ENCODE measurements at regions not wholly inside any gene's neighbourhood (a gene's known extent, or its start where the extent isn't known, plus 50 kb on each side); places are given as distances from the start of the nearest gene placed in this dataset.
A peak's percentile ranks its signal among the peaks of the same experiment; 100 is the strongest.

DNA sequence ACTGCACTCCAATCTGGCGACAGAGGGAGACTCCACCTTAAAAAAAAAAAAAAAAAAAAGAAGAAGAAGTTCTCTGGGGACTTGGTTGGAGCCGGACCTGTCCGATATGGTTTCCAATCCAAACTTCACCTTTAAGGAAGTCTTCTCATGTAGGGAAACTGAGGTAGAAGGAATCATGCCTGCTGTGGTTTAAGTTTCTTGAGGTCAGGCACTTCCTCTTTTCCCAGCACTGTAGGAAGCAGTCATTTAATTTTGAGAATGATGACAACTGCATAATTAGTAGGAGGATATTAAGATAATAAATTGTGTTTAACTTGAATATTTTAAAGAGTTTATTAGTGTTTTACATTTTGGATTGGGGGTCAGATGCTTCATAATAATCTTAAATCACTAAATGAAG lies 62.9 kb downstream of the KCNE4 start:
- no peak overlapping the region for H3K4me3 ChIP-seq
- no peak for DNase-seq
- TF ChIP-seq, protein P1, sequence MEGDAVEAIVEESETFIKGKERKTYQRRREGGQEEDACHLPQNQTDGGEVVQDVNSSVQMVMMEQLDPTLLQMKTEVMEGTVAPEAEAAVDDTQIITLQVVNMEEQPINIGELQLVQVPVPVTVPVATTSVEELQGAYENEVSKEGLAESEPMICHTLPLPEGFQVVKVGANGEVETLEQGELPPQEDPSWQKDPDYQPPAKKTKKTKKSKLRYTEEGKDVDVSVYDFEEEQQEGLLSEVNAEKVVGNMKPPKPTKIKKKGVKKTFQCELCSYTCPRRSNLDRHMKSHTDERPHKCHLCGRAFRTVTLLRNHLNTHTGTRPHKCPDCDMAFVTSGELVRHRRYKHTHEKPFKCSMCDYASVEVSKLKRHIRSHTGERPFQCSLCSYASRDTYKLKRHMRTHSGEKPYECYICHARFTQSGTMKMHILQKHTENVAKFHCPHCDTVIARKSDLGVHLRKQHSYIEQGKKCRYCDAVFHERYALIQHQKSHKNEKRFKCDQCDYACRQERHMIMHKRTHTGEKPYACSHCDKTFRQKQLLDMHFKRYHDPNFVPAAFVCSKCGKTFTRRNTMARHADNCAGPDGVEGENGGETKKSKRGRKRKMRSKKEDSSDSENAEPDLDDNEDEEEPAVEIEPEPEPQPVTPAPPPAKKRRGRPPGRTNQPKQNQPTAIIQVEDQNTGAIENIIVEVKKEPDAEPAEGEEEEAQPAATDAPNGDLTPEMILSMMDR (IDR thresholded peaks at IDR 0.05; ENCODE audit: borderline replicate concordance), result no peak
- H3K4me1 ChIP-seq, result no peaks in the 10 kb centered on the region
- intact Hi-C loops (cut with micrococcal nuclease), result no loop called here
- H3K36me3 ChIP-seq, result no peaks in the 10 kb centered on the region
- H3K27me3 ChIP-seq (ENCODE audit: low read depth), result no peaks in the 10 kb centered on the region
- H3K27ac ChIP-seq (replicated peaks), result no peak overlapping the region
- no peaks in the 10 kb centered on the region for H3K9me3 ChIP-seq (replicated peaks)

DNA sequence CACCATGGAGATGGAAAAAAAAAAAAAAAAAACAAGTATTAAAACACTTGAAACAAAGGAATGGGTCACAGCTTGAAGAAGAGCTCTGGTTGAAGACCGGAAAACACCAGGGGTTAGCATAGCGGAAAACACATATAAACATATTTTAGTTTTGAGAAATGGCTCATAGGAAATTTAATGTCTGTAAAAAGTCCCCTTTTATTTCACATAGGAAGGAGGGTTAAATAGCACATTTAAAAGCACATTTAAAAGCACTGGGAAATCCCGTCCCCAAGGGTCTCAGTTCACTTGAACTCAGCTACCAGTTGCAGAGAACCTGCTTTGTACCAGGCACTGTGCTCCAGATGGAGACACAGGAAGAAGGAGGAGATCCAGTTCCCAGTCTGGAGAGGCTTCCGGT lies 65.5 kb downstream of the KCNE4 start:
- TF ChIP-seq, protein P1 (IDR thresholded peaks at IDR 0.05; ENCODE audit: borderline replicate concordance), result no peak
- H3K27ac ChIP-seq (replicated peaks), result no peak overlapping the region
- H3K4me1 ChIP-seq, result peaks cover 2% of the 10 kb centered on the region
- no peak for DNase-seq
- H3K9me3 ChIP-seq (replicated peaks), result no peaks in the 10 kb centered on the region
- H3K36me3 ChIP-seq, result no peaks in the 10 kb centered on the region
- H3K27me3 ChIP-seq (ENCODE audit: low read depth), result no peaks in the 10 kb centered on the region
- intact Hi-C loops (cut with micrococcal nuclease), result no loop called here
- H3K4me3 ChIP-seq, result no peak overlapping the region

DNA sequence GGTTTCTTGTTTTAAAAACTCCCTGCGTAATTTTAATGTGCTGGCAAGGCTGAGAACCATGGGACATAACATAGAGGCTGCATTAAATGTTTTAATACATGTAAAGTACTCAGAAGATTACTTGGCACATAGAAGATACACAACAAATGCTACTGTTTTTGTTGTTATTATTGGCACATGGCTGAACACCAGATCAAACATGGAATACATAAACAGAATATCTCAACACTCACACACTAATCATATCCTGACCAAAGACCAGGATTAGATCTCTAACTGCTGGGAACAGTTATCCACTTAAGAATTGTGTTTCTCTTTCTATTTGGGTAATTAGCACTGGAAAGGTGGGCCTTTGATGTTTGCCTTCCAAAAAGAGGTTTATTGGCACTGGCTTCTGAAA lies 69.3 kb downstream of the KCNE4 start:
- intact Hi-C loops (cut with micrococcal nuclease), result no loop called here
- Histone ChIP-seq H3K27me3 (ENCODE audit: low read depth) (no peaks in the 10 kb centered on the region), H3K9me3 (replicated peaks) (no peaks in the 10 kb centered on the region), H3K36me3 (no peaks in the 10 kb centered on the region), H3K4me3 (no peak overlapping the region), H3K27ac (replicated peaks) (no peak overlapping the region), H3K4me1 (peaks cover 4% of the 10 kb centered on the region)
- TF ChIP-seq, protein P1 (IDR thresholded peaks at IDR 0.05; ENCODE audit: borderline replicate concordance), result no peak
- no peak for DNase-seq

DNA sequence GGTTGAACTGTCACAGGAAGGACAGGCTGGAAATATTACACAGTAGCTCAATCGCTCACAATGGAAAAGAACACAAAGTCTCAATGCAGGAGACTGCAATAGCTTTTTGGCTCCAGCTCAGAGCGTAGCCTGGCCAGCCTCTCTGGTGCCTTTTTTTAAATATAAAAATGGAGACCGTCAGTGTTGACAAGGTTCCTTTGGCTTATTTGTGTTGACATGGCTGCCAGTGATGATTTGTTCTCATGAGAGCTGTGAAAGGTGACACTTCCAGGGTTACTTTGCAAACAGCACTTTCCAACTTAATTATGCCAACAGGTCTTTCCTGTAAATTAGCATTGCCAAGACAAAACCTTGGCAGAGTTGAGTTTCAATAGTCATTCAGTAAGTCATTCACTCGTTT lies 70.8 kb downstream of the KCNE4 start:
- no peaks in the 10 kb centered on the region for H3K36me3 ChIP-seq
- H3K4me3 ChIP-seq, result no peak overlapping the region
- intact Hi-C loops (cut with micrococcal nuclease), result no loop called here
- peak overlapping the region; percentile 67 for H3K27ac ChIP-seq (replicated peaks)
- TF ChIP-seq, protein P1 (IDR thresholded peaks at IDR 0.05; ENCODE audit: borderline replicate concordance), result no peak
- no peaks in the 10 kb centered on the region for H3K9me3 ChIP-seq (replicated peaks)
- no peak for DNase-seq
- H3K27me3 ChIP-seq (ENCODE audit: low read depth), result no peaks in the 10 kb centered on the region
- H3K4me1 ChIP-seq, result peaks cover 4% of the 10 kb centered on the region

DNA sequence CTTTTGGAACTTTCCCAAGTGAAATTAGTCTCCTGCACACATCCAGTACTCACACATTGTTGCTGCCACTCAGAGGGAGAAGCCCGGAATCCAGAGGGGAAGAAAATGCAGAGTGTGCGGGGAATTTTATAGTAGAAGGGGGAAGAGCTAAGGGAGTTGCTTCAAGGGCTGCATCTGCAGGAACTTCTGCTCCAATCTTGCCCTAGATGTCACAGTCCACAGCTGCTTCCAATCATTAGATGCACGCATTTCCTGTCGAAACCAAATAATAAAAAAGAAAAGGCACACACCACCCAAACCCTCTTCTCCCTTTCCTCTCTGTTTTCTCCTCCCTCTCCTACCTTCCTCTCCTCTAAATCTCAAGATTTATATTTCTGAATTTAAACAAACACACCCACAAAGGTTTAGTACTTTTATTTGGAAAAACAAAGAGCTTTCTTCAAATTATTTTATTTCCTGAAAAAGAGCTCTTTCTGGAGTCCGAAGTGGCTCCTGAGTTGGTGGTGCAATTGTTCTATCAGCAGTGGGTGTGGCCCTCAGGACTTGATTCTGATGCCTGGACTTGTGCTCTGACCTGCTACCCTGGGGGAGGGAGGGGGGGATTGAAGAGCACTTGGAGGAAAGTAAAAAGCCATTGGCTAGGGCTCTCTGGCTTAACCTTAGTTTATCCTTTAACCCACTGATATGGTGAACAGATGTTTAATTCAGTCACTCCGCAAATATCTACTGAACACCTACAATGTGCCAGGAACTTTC lies 72.0 kb downstream of the KCNE4 start:
- no peak overlapping the region for H3K4me3 ChIP-seq
- peaks cover 4% of the 10 kb centered on the region for H3K4me1 ChIP-seq
- H3K9me3 ChIP-seq (replicated peaks), result no peaks in the 10 kb centered on the region
- intact Hi-C loops (cut with micrococcal nuclease), result no loop called here
- H3K27ac ChIP-seq (replicated peaks), result peak overlapping the region; percentile 67
- TF ChIP-seq, protein P1 (IDR thresholded peaks at IDR 0.05; ENCODE audit: borderline replicate concordance), result no peak
- DNase-seq, result no peak
- H3K27me3 ChIP-seq (ENCODE audit: low read depth), result no peaks in the 10 kb centered on the region
- H3K36me3 ChIP-seq, result no peaks in the 10 kb centered on the region
